ACC112 (cell line): ENCODE measurements at regions not wholly inside any gene's neighbourhood (a gene's known extent, or its start where the extent isn't known, plus 50 kb on each side); places are given as distances from the start of the nearest gene placed in this dataset.
A peak's percentile ranks its signal among the peaks of the same experiment; 100 is the strongest.

ENCODE experiments used
- H2AFZ ChIP-seq: fragments of 200-600 bp; sonication (generic); one replicate; pipeline ENCODE4 v1.6.0; 2017; ENCODE audit warnings: antibody characterized with exemption, low read length; ENCODE audit not compliant: unreplicated experiment
- H3K27ac ChIP-seq: fragments of 200-600 bp; sonication (generic); 2 replicates; pipeline ENCODE4 v1.5.1; 2014; ENCODE audit warnings: low read depth, mild to moderate bottlenecking, antibody characterized with exemption, low read length, moderate library complexity
- H3K27me3 ChIP-seq: fragments of 200-600 bp; sonication (generic); 2 replicates; pipeline ENCODE4 v1.6.1; 2014; ENCODE audit warnings: mild to moderate bottlenecking, antibody characterized with exemption, low read length, moderate library complexity, mixed read lengths; ENCODE audit not compliant: insufficient read depth
- H3K36me3 ChIP-seq: fragments of 200-600 bp; sonication (generic); 2 replicates; pipeline ENCODE4 v1.6.1; 2016; ENCODE audit warnings: mild to moderate bottlenecking, antibody characterized with exemption, low read length, moderate library complexity, mixed read lengths; ENCODE audit not compliant: insufficient read depth
- H3K4me1 ChIP-seq: fragments of 200-600 bp; sonication (generic); one replicate; pipeline ENCODE4 v1.6.1; 2016; ENCODE audit warnings: low read length, mixed read lengths; ENCODE audit not compliant: insufficient read depth, unreplicated experiment, control insufficient read depth
- H3K4me3 ChIP-seq: fragments of 200-600 bp; sonication (generic); 2 replicates; pipeline ENCODE4 v1.5.1; 2014; ENCODE audit warnings: mild to moderate bottlenecking, low read depth, low read length
- H3K79me2 ChIP-seq: fragments of 200-600 bp; sonication (generic); one replicate; pipeline ENCODE4 v1.6.0; 2016; ENCODE audit warnings: low read length; ENCODE audit not compliant: control insufficient read depth, unreplicated experiment, insufficient read depth

DNA sequence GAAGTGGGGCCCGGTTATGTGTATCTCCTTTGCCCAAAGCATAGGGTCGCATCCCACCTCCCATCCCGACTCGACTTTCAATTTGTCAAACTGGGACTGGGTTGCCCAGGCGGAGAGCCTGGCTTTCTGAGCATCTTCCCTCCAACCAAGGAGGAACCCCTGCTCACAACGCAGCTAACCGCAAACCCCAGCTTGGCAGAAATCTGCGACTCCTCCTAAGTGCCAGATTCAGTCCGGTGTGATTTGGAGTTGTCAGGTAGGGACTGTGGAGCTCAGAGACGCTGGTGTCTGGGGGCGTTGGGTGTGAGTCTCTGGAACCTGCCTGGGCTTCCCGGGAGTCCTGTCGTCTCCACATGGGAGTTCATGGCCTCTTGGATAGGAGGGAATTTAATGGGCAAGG lies 1126.7 kb downstream of the AACS start:
- Histone ChIP-seq H3K36me3 (no peaks in the 10 kb centered on the region), H3K27ac (no peak overlapping the region), H2AFZ (no peak overlapping the region), H3K27me3 (no peaks in the 10 kb centered on the region), H3K4me3 (0 out of 2 replicates have a peak overlapping the region, but pooled peaks have one; percentile 65), H3K79me2 (no peaks in the 10 kb centered on the region), H3K4me1 (no peaks in the 10 kb centered on the region)

DNA sequence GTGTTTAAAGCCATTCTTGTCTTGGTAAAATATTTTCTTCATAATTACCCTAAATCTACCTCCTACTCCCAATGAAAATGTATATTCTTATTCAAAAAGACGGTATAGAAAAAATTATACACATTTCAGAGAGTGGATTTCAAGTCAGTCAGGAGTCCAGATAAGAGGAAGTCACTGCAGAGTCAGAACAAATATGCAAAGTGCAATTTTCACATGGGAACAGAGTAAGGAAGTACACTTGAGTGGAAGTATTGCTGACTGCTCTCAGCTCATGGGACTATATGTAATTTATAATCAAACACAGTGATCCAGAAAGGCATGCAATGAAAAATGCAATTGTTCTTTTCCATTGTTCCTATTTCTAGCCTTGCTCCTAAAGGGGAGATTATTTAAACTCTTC lies 1128.0 kb downstream of the AACS start:
- Histone ChIP-seq H3K4me3 (no peak overlapping the region), H3K36me3 (no peaks in the 10 kb centered on the region), H3K79me2 (no peaks in the 10 kb centered on the region), H3K4me1 (no peaks in the 10 kb centered on the region), H2AFZ (no peak overlapping the region), H3K27ac (no peak overlapping the region), H3K27me3 (no peaks in the 10 kb centered on the region)

DNA sequence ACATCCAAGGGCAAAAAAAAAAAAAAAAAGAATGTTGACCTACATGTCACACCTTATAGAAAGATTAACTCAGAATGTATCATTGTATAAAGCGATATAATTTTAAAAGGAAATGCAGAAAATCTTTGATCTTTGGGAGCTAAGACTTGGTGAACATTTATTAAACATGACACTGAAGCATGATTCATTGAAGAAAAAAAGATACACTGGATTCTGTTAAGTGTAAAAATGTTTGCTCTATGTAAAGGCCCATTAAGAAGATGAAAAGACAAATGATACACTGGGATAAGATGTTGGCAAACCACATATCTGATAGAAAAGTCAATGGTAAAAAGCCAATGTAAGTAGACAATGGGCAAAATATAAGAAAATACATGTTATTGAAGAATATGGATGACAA lies 1131.0 kb downstream of the AACS start:
- Histone ChIP-seq H2AFZ (no peak overlapping the region), H3K4me3 (no peak overlapping the region), H3K36me3 (no peaks in the 10 kb centered on the region), H3K79me2 (no peaks in the 10 kb centered on the region), H3K27me3 (no peaks in the 10 kb centered on the region), H3K4me1 (no peaks in the 10 kb centered on the region), H3K27ac (no peak overlapping the region)

DNA sequence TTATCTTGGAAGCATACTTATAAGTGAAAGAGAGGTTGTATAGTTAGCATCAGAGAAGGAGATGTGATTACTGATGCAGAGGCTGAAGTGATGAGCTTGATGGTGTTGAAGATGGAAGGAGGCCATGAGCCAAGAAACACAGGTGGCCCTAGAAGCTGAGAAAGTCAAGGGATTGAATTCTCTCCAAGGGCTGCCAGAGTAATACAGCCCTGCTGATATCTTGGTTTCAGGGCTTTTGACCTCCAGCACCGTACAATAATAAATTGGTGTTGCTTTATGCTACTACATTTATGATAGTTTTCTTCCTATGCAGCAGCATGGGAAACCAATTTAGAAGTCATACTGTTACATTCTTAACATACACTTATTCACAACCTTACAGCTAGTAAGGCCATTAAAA lies 1133.3 kb downstream of the AACS start:
- no peaks in the 10 kb centered on the region for H3K27me3 ChIP-seq
- H3K79me2 ChIP-seq = no peaks in the 10 kb centered on the region
- no peak overlapping the region for H2AFZ ChIP-seq
- no peak overlapping the region for H3K4me3 ChIP-seq
- H3K27ac ChIP-seq = no peak overlapping the region
- no peaks in the 10 kb centered on the region for H3K36me3 ChIP-seq
- H3K4me1 ChIP-seq = no peaks in the 10 kb centered on the region

DNA sequence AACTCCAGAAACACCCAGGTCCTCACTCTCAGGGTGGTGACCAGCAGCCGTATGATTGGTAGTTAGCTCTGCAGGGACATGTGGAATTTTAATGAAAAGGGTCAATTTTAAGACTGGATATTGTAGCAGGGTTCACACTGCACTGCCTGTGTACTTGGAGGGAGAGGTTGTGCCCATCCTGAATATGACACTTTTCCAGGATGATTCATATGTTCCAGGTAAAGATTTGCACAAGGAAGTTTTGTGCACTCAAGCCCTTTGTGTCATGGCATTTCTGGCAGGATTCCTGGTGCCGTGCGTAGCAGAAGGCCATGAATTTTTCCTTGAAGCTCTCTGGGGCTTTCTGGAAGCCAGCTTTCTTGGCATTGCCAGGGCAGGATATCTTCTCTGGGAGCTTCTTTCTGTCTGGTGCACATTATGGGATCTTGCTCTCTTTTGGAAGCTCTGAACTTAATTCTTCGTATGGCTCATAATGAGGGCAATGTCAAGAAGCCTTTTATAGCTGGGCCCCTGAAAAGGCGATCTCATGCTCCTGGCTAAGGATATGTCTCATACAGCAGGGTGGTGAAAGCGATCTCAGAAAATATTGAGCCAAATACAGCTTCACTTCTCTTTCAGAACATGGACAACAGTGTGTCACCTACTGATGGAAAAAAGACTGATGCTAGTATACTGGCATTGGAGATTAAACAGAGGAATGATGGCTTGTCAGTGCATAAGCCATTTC lies 1133.9 kb downstream of the AACS start:
- Histone ChIP-seq H3K36me3 (no peaks in the 10 kb centered on the region), H3K4me3 (no peak overlapping the region), H3K4me1 (no peaks in the 10 kb centered on the region), H3K27me3 (no peaks in the 10 kb centered on the region), H3K79me2 (no peaks in the 10 kb centered on the region), H2AFZ (no peak overlapping the region), H3K27ac (no peak overlapping the region)

DNA sequence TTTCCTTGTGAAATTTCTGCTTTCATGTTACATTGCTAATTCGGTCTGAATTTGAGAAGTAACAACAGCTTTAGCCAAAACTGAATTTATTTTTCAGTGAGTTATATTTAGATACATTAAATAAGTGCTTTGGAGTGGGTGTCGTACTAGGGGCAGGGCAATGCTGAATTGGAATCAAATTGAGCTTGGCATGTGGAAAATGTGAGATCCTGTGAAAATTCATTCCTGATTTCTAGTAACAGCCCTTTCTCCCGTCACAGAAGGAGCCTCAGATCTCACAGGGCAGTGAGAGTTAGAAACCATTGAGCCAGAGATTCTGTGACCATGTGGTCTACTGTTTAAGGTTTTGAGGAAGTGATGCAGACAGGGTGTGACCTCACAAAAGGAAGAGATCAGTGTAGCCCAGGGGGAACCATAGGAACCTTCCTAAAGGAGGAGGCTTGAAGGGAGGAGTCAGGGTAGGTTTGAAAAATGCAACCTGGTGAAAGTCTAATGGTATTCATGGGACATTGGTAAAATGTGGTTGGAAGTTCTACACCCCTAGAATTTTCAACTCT lies 1136.8 kb downstream of the AACS start:
- Histone ChIP-seq H3K36me3 (no peaks in the 10 kb centered on the region), H2AFZ (no peak overlapping the region), H3K4me3 (no peak overlapping the region), H3K27ac (no peak overlapping the region), H3K27me3 (no peaks in the 10 kb centered on the region), H3K4me1 (no peaks in the 10 kb centered on the region), H3K79me2 (no peaks in the 10 kb centered on the region)

DNA sequence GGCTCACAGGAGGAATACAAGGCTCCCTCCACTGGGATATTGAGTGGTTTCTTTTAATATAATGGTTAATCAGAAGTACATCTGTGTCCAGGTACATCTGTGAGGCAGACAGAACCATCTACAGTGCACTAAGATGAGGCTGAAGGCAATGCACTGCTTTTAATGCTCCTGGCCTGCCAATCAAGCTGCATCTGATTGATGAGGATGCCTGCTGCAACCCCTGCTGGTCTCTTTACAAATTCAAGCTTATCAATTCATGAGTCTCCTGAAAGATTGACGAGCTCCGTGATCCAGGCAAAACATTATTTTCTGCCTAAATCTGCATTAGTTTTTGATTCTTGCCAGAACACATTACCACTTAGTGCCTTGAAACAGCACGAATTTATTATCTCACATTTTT lies 1139.1 kb downstream of the AACS start:
- H3K27ac ChIP-seq = no peak overlapping the region

DNA sequence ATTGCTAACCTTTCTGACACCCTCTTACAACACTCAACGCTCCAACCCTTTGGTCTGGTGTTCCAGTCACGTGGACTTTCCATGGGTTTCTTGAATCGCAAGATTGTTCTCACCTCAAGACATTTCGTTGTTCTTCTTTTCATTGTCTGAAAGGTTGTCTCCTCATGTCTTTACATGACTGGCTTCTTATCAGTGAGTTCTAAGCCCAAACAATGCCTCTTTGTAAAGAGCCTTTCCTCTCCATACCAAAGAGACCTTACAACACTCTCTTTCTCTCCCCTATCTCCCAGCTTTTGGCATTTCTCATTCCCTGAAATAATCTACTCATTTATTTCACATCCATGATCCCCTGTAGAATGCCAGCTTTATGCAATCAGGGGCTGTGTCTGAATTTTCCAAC lies 1144.8 kb downstream of the AACS start:
- Histone ChIP-seq H2AFZ (no peak overlapping the region), H3K36me3 (no peaks in the 10 kb centered on the region), H3K4me3 (no peak overlapping the region), H3K27ac (no peak overlapping the region), H3K4me1 (no peaks in the 10 kb centered on the region), H3K79me2 (no peaks in the 10 kb centered on the region), H3K27me3 (no peaks in the 10 kb centered on the region)

More for the DNA sequence above, 1139.1 kb downstream of the AACS start:
- H3K4me3 ChIP-seq = no peak overlapping the region
- H3K27me3 ChIP-seq = no peaks in the 10 kb centered on the region
- H3K79me2 ChIP-seq = no peaks in the 10 kb centered on the region
- no peaks in the 10 kb centered on the region for H3K4me1 ChIP-seq
- no peaks in the 10 kb centered on the region for H3K36me3 ChIP-seq
- H2AFZ ChIP-seq = no peak overlapping the region

DNA sequence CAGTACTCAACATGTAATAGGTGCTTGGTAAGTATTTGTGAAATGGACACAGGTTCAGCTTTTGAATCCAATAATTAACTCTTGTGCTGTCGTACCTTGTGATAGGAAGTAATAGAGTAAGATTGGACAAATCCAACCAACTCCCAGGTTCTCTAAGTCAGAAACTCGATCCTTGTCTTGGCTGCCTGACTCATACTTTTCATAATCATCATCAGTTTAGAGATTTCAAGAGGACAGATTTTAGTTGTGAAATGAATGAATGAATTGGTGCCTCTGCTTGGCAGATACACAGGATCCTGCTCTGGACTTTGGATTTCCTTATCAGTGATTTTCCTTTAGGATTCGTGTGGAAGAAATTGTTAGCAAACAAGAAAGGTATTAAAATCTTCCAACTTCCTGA lies 1145.2 kb downstream of the AACS start:
- Histone ChIP-seq H3K27me3 (no peaks in the 10 kb centered on the region), H3K4me1 (no peaks in the 10 kb centered on the region), H3K4me3 (no peak overlapping the region), H2AFZ (no peak overlapping the region), H3K79me2 (no peaks in the 10 kb centered on the region), H3K36me3 (no peaks in the 10 kb centered on the region), H3K27ac (no peak overlapping the region)

DNA sequence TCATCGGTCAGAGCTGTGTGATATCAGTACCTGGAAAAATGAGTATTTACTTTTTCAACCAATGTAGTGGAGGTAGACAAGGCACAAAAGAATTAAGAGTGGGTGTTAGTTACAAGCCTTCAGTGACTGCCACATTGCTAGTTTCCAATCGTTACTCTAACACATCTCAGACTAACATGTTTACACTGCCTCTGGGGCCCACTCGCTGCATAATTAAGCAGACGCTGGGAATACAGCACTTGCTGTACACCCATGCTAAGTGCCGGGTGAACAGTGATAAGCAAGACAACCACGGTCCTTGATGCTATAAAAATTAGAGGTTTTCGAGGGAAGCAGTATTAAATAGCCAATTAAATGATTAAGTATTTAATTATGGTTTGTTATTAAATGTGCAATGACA lies 1147.6 kb downstream of the AACS start:
- H3K27ac ChIP-seq = no peak overlapping the region
- no peaks in the 10 kb centered on the region for H3K36me3 ChIP-seq
- H3K27me3 ChIP-seq = no peaks in the 10 kb centered on the region
- H2AFZ ChIP-seq = no peak overlapping the region
- no peaks in the 10 kb centered on the region for H3K79me2 ChIP-seq
- no peaks in the 10 kb centered on the region for H3K4me1 ChIP-seq
- no peak overlapping the region for H3K4me3 ChIP-seq

DNA sequence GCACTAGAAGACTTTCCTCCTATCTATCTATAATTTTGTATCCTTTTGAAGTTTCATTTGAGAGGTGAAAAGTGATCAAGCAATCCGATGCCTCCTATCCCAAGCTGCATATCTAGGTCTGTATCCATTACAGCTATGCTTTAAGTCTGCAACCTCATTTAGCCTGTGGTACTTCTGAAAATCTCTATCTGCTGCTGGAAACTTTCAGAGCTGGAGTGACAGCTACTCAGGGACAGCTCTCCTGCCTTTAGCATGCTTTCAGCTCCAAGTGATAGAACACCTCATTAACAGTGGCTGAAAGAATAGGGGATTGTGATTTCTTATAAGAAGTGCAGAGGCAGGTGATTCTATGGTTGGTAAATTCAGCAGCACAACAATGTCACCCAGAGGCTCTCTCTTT lies 1153.5 kb downstream of the AACS start:
- H3K27ac ChIP-seq = no peak overlapping the region
- no peak overlapping the region for H2AFZ ChIP-seq
- no peaks in the 10 kb centered on the region for H3K79me2 ChIP-seq
- peaks cover 26% of the 10 kb centered on the region for H3K4me1 ChIP-seq
- H3K4me3 ChIP-seq = peak overlapping the region; percentile 71; the same call in 1 of the 2 replicates
- H3K36me3 ChIP-seq = no peaks in the 10 kb centered on the region
- H3K27me3 ChIP-seq = no peaks in the 10 kb centered on the region
